HG03378 (cell line): ENCODE measurements at regions not wholly inside any gene's neighbourhood (a gene's known extent, or its start where the extent isn't known, plus 50 kb on each side); places are given as distances from the start of the nearest gene placed in this dataset.
A peak's percentile ranks its signal among the peaks of the same experiment; 100 is the strongest.

Source experiments
- ATAC-seq: cut with Tn5 transposase; IDR thresholded peaks from one replicate; pipeline ENCODE4 v1.9.1; 2021; ENCODE audit warnings: mild to moderate bottlenecking, moderate library complexity; ENCODE audit not compliant: unreplicated experiment

GRCh38 chrX:78213331-78213730 lies 73.9 kb upstream of the TAF9B start:
- ATAC-seq: no peak

- peak; percentile 70 for ATAC-seq
Observed at GRCh38 chrX:78199851-78200250, 60.4 kb upstream of the TAF9B start.
